GM21737 (cell line): ENCODE measurements at regions not wholly inside any gene's neighbourhood (a gene's known extent, or its start where the extent isn't known, plus 50 kb on each side); places are given as distances from the start of the nearest gene placed in this dataset.

Experiments
- ATAC-seq: cut with Tn5 transposase; IDR thresholded peaks from one replicate; pipeline ENCODE4 v1.9.1; 2021; ENCODE audit warnings: mild to moderate bottlenecking, moderate library complexity; ENCODE audit not compliant: unreplicated experiment

- ATAC-seq, result no peak
Observed at GRCh38 chr2:215522237-215522636, 86.4 kb upstream of the FN1 start.

GRCh38 chr2:215521031-215521430, 85.2 kb upstream of the FN1 start:
- no peak for ATAC-seq

- ATAC-seq, result no peak
Observed at GRCh38 chr2:215517391-215517790, 81.5 kb upstream of the FN1 start.

- no peak for ATAC-seq
Observed at GRCh38 chr2:215514516-215514915, 78.6 kb upstream of the FN1 start.

- no peak for ATAC-seq
Observed at GRCh38 chr2:215511454-215512346, 75.8 kb upstream of the FN1 start.

- no peak for ATAC-seq
Observed at GRCh38 chr2:215507836-215508235, 72.0 kb upstream of the FN1 start.

- no peak for ATAC-seq
Observed at GRCh38 chr2:215507136-215507535, 71.3 kb upstream of the FN1 start.

- ATAC-seq, result no peak
Observed at GRCh38 chr2:215506604-215506990, 70.7 kb upstream of the FN1 start.

- ATAC-seq, result no peak
Observed at GRCh38 chr2:215505044-215505786, 69.3 kb upstream of the FN1 start.

- ATAC-seq, result no peak
Observed at GRCh38 chr2:215504547-215504946, 68.7 kb upstream of the FN1 start.

- no peak for ATAC-seq
Observed at GRCh38 chr2:215503381-215503780, 67.5 kb upstream of the FN1 start.

- ATAC-seq, result no peak
Observed at GRCh38 chr2:215500466-215500865, 64.6 kb upstream of the FN1 start.

GRCh38 chr2:215499331-215499730, 63.5 kb upstream of the FN1 start:
- ATAC-seq, result no peak

- ATAC-seq, result no peak
Observed at GRCh38 chr2:215498431-215498830, 62.6 kb upstream of the FN1 start.

- no peak for ATAC-seq
Observed at GRCh38 chr2:215493376-215493775, 57.5 kb upstream of the FN1 start.

GRCh38 chr2:215489288-215489848, 53.5 kb upstream of the FN1 start:
- no peak for ATAC-seq

GRCh38 chr2:215487002-215487372, 51.1 kb upstream of the FN1 start:
- no peak for ATAC-seq

GRCh38 chr2:215486291-215487001, 50.6 kb upstream of the FN1 start:
- no peak for ATAC-seq
